Fibroblast of the conjunctiva (primary cell): ENCODE measurements at regions not wholly inside any gene's neighbourhood (a gene's known extent, or its start where the extent isn't known, plus 50 kb on each side); places are given as distances from the start of the nearest gene placed in this dataset.
"Not testable (repeated sequence)": the region's sequence is repeated elsewhere in the genome, so short reads cannot be mapped to it uniquely, and the experiment has no call there.

ENCODE experiments used
- DNase-seq: peaks from one replicate; pipeline ENCODE4 v3.0.0-alpha.2; 2010; ENCODE audit warnings: low read depth

DNA sequence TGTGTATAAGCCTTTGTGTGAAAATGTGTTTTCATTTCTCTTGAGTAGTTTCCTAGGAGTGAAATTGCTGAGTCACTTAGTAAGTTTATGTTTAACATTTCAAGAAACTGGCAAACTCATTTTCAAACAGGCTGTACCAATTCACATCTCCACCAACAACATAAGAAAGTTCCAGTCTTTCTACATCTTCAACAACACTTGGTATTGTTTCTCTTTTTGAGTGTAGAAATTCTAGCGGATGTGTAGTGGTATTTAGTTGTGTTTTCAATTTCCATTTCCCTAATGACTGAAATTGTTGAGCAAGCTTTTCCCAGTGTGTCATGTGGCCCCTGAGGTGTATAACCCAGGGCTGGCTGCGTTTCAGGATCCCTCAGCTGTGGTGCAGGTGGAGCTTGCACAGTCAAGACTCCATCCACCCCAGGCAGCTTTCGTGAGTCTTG is 258.5 kb downstream of the PDCD6IP start:
- DNase-seq: peak; percentile 3

DNA sequence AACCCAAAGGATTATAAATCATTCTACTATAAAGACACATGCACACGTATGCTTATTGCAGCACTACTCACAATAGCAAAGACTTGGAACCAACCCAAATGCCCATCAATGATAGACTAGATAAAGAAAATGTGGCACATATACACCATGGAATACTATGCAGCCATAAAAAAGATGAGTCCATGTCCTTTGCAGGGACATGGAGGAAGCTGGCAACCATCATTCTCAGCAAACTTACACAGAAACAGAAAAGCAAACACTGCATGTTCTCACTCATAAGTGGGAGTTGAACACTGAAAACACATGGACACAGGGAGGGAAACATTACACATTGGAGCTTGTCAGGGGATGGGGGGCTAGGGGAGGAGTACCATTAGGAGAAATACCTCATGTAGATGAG is 262.6 kb downstream of the PDCD6IP start:
- DNase-seq: not testable (repeated sequence)

DNA sequence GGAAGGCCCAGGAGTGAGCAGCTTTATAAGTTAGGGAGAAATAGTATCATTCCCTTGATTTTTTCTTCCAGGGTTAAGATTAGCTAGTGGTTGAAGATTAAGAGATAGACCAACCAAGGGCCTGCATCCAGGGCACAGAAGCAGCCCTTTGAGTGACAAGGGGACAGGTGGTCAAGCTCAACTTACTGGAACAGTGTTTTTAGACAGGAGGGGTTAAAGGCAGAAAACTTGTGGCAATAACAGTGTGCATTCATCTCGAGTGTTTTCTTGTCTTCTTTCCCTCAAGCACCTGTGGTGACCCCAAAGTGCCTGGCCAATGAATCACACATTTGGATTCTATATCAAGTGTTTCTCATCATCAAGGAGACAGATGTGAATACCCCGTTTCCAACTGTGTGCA is 267.5 kb downstream of the PDCD6IP start:
- no peak for DNase-seq

DNA sequence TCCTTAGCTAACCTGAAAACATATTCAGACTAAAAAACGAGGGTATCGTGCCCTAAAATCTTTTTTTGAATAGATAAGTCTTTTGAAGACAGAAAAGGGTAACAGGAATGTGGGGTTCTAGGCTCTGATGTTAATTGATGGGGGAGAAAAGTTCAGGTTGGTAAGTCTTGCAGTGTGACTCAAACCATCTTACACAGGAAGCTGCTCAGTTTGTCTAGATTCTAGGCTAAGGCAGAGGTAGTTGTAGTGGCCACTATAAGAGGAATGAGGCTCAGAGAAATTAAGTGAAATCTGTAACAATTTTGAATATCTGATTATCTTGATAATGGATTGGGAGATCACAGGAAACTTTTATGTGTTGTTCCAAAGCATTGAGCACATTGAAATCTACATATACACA is 267.9 kb downstream of the PDCD6IP start:
- DNase-seq: no peak

DNA sequence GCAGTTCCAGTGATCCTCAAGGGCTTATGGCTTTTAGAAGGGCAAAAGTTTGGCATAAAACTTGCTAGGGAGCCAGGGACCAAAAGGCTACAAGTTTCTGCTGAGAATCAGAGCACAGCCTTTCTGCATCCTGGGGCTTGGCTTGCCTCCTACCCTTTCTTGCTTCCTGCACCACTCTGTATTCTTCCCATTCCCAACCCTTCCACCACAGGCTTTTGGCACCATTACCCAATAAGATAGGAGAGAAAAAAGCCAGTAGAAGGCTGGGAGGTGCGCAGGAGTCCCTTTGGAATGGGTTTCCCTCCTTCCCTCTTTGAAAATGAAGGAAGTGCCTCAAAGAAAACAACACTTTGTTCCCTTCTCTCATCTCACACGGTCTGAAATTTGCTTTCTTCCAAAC is 268.6 kb downstream of the PDCD6IP start:
- no peak for DNase-seq

DNA sequence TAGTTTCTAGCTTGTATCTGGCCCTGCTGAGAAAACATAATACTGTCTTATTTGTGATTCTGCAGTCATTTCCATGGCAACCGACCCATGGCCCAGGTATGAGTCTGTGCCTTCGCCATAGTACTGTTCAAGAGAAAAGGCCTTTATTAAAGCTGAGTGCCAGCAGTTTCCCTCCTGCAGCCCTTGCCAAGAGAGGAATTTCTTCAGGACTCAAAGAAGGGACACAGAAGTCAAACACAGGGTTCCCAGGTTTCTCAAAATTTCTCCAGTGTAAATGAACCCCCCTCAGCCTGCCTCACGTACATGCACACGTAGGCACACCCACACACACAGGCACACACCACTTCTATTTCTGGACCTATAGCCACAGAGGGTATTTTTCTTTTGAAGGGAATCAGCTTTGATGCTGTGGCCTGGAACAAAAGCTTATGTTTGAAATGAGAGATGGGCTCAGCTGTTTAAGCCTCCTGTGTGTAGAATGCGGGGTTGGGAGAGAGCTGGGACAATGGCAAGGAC is 269.2 kb downstream of the PDCD6IP start:
- no peak for DNase-seq

DNA sequence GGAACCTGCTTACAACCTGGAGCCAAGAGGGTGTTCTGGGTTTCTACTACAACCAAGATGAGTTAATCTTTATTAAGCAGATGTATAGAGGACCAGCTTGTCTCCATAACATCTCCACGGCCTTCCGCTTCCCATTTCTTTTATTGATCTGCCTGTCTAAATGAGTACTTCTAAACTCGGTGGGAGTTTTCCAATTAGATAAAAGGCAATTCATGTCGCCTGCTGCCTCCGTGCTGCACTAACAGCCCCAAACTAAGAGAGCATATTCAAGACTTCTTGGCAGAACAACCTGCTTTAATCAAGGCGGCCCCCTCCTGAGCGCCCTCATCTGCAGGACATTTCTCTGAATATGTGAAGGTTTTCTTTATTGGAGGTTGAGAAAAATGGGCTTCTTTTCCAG is 270.1 kb downstream of the PDCD6IP start:
- DNase-seq: no peak

GRCh38 chr3:34070831-34071585 is 272.6 kb downstream of the PDCD6IP start:
- DNase-seq: no peak

- no peak for DNase-seq
Measured at GRCh38 chr3:34072297-34072696, 273.9 kb downstream of the PDCD6IP start.

GRCh38 chr3:34073111-34073510 is 274.7 kb downstream of the PDCD6IP start:
- DNase-seq: no peak

DNA sequence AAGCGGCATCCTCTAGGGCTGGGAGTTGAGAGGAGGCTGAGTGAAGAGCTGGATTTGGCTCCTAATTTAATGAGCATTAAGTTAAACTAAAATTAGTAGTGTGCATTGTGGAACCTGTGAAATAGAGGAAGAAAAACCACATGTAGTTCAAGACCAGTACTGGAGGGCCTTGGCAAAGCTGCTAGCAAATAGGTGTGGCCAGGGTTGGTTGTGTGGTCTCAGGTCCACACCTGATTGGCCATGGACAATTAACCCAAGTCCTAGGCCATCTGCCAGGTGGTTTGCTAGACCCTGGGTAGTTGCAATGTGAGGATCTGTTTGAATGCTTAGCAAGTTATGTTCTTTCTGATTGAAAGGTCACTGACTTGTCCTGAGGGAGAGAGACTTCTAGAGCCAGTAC is 275.5 kb downstream of the PDCD6IP start:
- no peak for DNase-seq

GRCh38 chr3:34075975-34076374 is 277.5 kb downstream of the PDCD6IP start:
- no peak for DNase-seq

GRCh38 chr3:34077417-34078195 is 279.2 kb downstream of the PDCD6IP start:
- no peak for DNase-seq

DNA sequence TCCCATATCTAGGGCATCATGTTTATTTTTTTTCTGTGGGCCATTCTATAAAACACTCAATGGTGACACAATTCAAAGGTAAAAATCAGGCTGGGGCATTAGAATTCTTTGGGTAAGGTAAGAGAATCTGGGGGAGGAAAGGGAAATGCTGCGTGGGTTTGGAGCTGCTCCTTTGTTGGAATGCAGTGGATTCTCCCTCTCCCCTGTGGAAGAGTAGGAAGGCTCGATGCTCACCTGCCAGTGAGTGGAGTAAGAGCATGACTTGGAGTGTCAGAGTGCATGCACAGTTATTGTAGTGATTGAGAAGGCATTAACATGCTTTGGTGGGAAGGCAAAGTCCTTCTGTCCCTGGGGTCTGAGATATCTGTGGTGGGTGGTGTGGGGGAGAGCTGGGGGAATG is 280.0 kb downstream of the PDCD6IP start:
- no peak for DNase-seq

DNA sequence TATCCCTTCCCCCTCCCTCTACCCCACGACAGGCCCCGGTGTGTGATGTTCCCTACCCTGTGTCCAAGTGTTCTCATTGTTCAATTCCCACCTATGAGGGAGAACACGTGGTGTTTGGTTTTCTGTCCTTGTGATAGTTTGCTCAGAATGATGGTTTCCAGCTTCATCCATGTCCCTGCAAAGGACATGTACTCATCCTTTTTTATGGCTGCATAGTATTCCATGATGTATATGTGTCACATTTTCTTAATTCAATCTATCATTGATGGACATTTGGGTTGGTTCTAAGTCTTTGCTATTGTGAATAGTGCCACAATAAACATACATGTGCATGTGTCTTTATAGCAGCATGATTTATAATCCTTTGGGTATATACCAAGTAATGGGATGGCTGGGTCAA is 281.4 kb downstream of the PDCD6IP start:
- DNase-seq: not testable (repeated sequence)

- DNase-seq: not testable (repeated sequence)
Measured at GRCh38 chr3:34090379-34090778, 291.9 kb downstream of the PDCD6IP start.

DNA sequence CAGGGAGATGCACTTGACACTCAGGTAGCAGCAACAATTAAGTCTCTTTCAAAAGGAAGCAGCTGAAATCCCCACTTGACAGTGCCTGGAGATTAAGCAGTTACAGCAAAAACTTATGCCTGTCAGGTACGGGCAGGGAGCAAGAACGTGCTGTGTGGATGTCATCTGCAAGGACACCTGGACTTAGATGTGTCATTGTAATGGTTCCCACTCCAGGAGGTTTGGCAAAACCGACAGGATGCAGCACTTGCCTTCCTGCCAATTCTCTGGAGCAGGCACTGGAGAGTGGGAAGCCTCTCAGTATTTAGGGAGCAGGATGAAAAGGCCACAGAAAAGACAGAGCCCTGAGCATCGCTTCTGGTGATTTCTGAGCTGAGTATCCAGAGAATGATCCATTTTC is 292.4 kb downstream of the PDCD6IP start:
- no peak for DNase-seq

DNA sequence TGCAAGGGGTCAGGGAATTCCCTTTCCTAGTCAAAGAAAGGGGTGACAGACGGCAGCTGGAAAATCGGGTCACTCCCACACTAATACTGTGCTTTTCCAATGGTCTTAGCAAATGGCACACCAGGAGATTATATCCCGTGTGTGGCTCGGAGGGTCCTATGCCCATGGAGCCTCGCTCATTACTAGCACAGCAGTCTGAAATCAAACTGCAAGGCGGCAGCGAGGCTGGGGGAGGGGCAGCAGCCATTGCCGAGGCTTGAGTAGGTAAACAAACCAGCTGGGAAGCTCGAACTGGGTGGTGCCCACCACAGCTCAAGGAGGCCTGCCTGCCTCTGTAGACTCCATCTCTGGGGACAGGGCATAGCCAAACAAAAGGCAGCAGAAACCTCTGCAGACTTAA is 295.9 kb downstream of the PDCD6IP start:
- not testable (repeated sequence) for DNase-seq

DNA sequence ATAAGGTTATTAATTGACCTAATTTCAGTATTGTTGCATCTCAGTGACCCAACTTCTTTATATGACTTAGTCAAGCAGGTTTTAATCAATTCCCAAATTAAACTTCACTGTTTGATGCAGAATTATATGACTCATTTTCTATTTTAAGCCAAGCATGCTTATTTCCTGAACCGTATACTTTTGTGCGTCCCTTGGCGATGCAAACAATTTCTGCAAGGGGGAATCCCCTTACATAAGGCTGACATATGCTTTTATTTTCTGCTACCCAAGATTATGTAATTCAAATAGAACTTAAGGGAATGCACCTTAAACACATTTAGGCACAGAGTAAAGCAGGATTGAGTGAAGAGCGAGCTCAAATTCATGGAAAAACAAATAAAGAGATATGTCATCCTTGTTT is 303.9 kb downstream of the PDCD6IP start:
- DNase-seq: no peak

- DNase-seq: no peak
Measured at GRCh38 chr3:34106379-34106778, 307.9 kb downstream of the PDCD6IP start.

GRCh38 chr3:34106879-34107278 is 308.4 kb downstream of the PDCD6IP start:
- no peak for DNase-seq

GRCh38 chr3:34107669-34108068 is 309.2 kb downstream of the PDCD6IP start:
- DNase-seq: no peak

DNA sequence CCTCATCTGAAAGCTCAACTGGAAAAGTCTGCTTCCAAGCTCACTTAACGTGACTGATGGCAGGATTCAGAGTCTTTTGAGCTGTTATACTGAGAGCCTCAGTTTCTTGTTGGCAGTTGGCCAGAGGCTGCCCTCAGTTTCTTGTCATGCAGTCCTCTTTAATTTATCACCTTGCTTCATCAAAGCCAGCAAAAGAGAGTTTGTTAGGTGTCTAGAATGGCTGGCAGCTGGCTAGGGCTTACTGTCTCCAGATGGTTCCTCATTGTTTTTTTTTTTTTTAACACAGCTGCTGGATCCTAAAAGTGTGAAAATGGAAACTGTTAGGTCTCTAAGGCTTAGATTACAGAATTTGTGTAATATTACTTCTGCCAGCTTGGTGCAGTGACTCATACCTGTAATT is 310.6 kb downstream of the PDCD6IP start:
- no peak for DNase-seq
